GM12878 (cell line): ENCODE measurements at regions not wholly inside any gene's neighbourhood (a gene's known extent, or its start where the extent isn't known, plus 50 kb on each side); places are given as distances from the start of the nearest gene placed in this dataset.

Source experiments
- ATAC-seq: fragments of 200-7000 bp; cut with Tn5 transposase; 3 replicates; pipeline ENCODE4 v1.9.1; 2020; ENCODE audit warnings: mild to moderate bottlenecking, moderate library complexity
- BruUV-seq: library from RNA; stranded (reverse); fragments of 400-500 nt; replicated peaks from 2 replicates; lab custom pipeline; 2021; lab: Mats Ljungman, UMichigan
- CTCF ChIA-PET: fragments of 300-600 bp; sonication (Branson Sonifier 250); formaldehyde crosslinking; extraction: SDS; loops from one replicate; lab custom pipeline; 2021; ENCODE audit warnings: inconsistent platforms; lab: Yijun Ruan, JAX
- POLR2A ChIA-PET: fragments of 350-600 bp; formaldehyde crosslinking; extraction: SDS; loops from one replicate; lab custom pipeline; 2021; ENCODE audit warnings: inconsistent platforms; lab: Charles Lee
- RAD21 ChIA-PET: fragments of 300-600 bp; sonication (Branson Sonifier 250); formaldehyde crosslinking; loops from one replicate; lab custom pipeline; 2023; ENCODE audit warnings: antibody characterized with exemption; ENCODE audit not compliant: unreplicated experiment; lab: Charles Lee
- SMC1A ChIA-PET: fragments of 300-600 bp; sonication (Branson Sonifier 250); formaldehyde crosslinking; loops from one replicate; lab custom pipeline; 2023; ENCODE audit not compliant: unreplicated experiment, uncharacterized antibody; lab: Charles Lee
- DNase-seq: peaks from one replicate; pipeline ENCODE4 v3.0.0-alpha.2; 2011; ENCODE audit warnings: low read depth, low spot score
- FAIRE-seq: peaks from 3 replicates; lab custom pipeline; 2011; peaks lifted over from hg19 to GRCh38; lab: Jason Lieb, UNC
- H2AFZ ChIP-seq: 2 replicates; pipeline ENCODE4 v1.6.0; 2011; ENCODE audit warnings: low read depth, low read length, control low read depth; ENCODE audit not compliant: control insufficient read depth
- H3K27ac ChIP-seq: 2 replicates; pipeline ENCODE4 v1.5.1; 2011; ENCODE audit warnings: control low read depth; ENCODE audit not compliant: control insufficient read depth, insufficient read depth
- H3K27me3 ChIP-seq, 2 experiments: replicated peaks in 1 of 2; 2 replicates each; pipeline versions ENCODE4 v1.6.0 to v1.6.1; 2011; ENCODE audit warnings: low read length in 1 of 2; ENCODE audit not compliant: control insufficient read depth in 2 of 2, insufficient read depth in 2 of 2
- H3K36me3 ChIP-seq, 2 experiments: 2 replicates each; pipeline ENCODE4 v1.5.1; 2011; ENCODE audit warnings: low read length in 1 of 2; ENCODE audit not compliant: control insufficient read depth in 2 of 2, insufficient read depth in 2 of 2
- H3K4me1 ChIP-seq: 2 replicates; pipeline ENCODE4 v1.6.1; 2011; ENCODE audit warnings: mild to moderate bottlenecking, low read length, moderate library complexity, mixed read lengths; ENCODE audit not compliant: control insufficient read depth, insufficient read depth
- H3K4me2 ChIP-seq: 2 replicates; pipeline ENCODE4 v1.6.0; 2011; ENCODE audit warnings: control low read depth; ENCODE audit not compliant: control insufficient read depth, insufficient read depth
- H3K4me3 ChIP-seq: fragments of 200-600 bp; sonication (generic); 2 replicates; pipeline ENCODE4 v1.5.1; 2016
- H3K79me2 ChIP-seq: 2 replicates; pipeline ENCODE4 v1.6.0; 2011; ENCODE audit warnings: low read length; ENCODE audit not compliant: control insufficient read depth, insufficient read depth
- H3K9ac ChIP-seq: 2 replicates; pipeline ENCODE4 v1.8.0; 2011; ENCODE audit warnings: low read length, control low read depth, mixed read lengths; ENCODE audit not compliant: control insufficient read depth, insufficient read depth
- H3K9me3 ChIP-seq: replicated peaks from 3 replicates; pipeline ENCODE4 v1.5.1; 2011; ENCODE audit warnings: mild to moderate bottlenecking, low read length; ENCODE audit not compliant: control insufficient read depth, insufficient read depth
- H4K20me1 ChIP-seq: 2 replicates; pipeline ENCODE4 v1.6.0; 2011; ENCODE audit not compliant: control insufficient read depth, insufficient read depth
- NKRF ChIP-seq: fragments of 450-650 bp; conservative IDR thresholded peaks from 2 replicates; pipeline ENCODE4 v1.6.1; 2017; ENCODE audit warnings: mild to moderate bottlenecking, moderate library complexity
- PRDM15 ChIP-seq: fragments of 450-650 bp; formaldehyde crosslinking; IDR thresholded peaks from 2 replicates; pipeline ENCODE4 v1.4.0; 2020; ENCODE audit warnings: mild to moderate bottlenecking, moderate library complexity
- STAT3 ChIP-seq: IDR thresholded peaks from 2 replicates; pipeline ENCODE4 v1.6.1; 2011; ENCODE audit warnings: low read depth, low read length, improper control_type of control experiment
- WGBS: methylation state at CpG from one replicate; pipeline ENCODE4 v1.1.6; 2016; ENCODE audit warnings: low lambda C conversion rate; ENCODE audit not compliant: insufficient replicate concordance, insufficient coverage; ENCODE audit errors: missing lambda C conversion rate; 5-methylcytosine and 5-hydroxymethylcytosine counted together
- in situ Hi-C: fragments of 300-500 bp; cut with MboI; formaldehyde crosslinking; loops from 9 replicates; pipeline ENCODE4 v1.14.3; 2018; ENCODE audit warnings: mixed read lengths
- intact Hi-C: fragments of 100-400 bp; cut with micrococcal nuclease; formaldehyde crosslinking; loops from one replicate; pipeline ENCODE4 v1.14.2; 2022; ENCODE audit not compliant: unreplicated experiment

GRCh38 chr5:112483704-112484103, 64.6 kb upstream of the EPB41L4A start:
- no peak overlapping the region for H3K27ac ChIP-seq
- no peak overlapping the region for H2AFZ ChIP-seq
- no peaks in the 10 kb centered on the region for H3K9me3 ChIP-seq
- DNase-seq (no peak), FAIRE-seq (no peak), ATAC-seq (no peak)
- in situ Hi-C loops (no loop called here), intact Hi-C loops (no loop called here)
- no peak overlapping the region for H3K9ac ChIP-seq
- no peaks in the 10 kb centered on the region for H4K20me1 ChIP-seq
- WGBS = 30% methylated on average over 2 of the region's 2 CpGs
- CTCF ChIA-PET = no interaction called here
- RAD21 ChIA-PET = no interaction called here
- H3K79me2 ChIP-seq = no peaks in the 10 kb centered on the region
- no TSS peak for BruUV-seq
- H3K4me3 ChIP-seq = no peak overlapping the region
- H3K27me3 ChIP-seq = no peaks in the 10 kb centered on the region
- SMC1A ChIA-PET = interaction anchor here (1.0 kb wide), 1 partner anchor 43 kb away, joined by 3 read pairs; no protein-coding TSS in a partner anchor
- no peak for TF ChIP-seq PRDM15 (CRISPR knock-in tag)
- no peak for TF ChIP-seq NKRF
- TF ChIP-seq STAT3 = no peak
- H3K4me2 ChIP-seq = no peak overlapping the region
- POLR2A ChIA-PET = no interaction called here
- no peaks in the 10 kb centered on the region for H3K4me1 ChIP-seq
- no peaks in the 10 kb centered on the region for H3K36me3 ChIP-seq
